Type B pancreatic cell (in vitro differentiated cells): ENCODE measurements at regions not wholly inside any gene's neighbourhood (a gene's known extent, or its start where the extent isn't known, plus 50 kb on each side); places are given as distances from the start of the nearest gene placed in this dataset.

Experiments
- DNase-seq: peaks from one replicate; pipeline ENCODE4 v3.0.0; 2021; ENCODE audit warnings: mixed read lengths; ENCODE audit not compliant: unreplicated experiment; ENCODE audit errors: extremely low spot score
- H3K27ac Mint-ChIP-seq: 2 replicates; pipeline ENCODE4 v1.8.0; 2021; ENCODE audit warnings: mild to moderate bottlenecking, mixed read lengths
- H3K27me3 Mint-ChIP-seq: 2 replicates; pipeline ENCODE4 v1.8.0; 2021; ENCODE audit warnings: mixed read lengths
- H3K36me3 Mint-ChIP-seq: 2 replicates; pipeline ENCODE4 v1.8.0; 2021; ENCODE audit warnings: mixed read lengths
- H3K4me1 Mint-ChIP-seq: one replicate; pipeline ENCODE4 v1.8.0; 2021; ENCODE audit warnings: mixed read lengths; ENCODE audit not compliant: unreplicated experiment
- H3K4me3 Mint-ChIP-seq: 2 replicates; pipeline ENCODE4 v1.8.0; 2021; ENCODE audit warnings: mild to moderate bottlenecking, mixed read lengths
- H3K9me3 Mint-ChIP-seq: 2 replicates; pipeline ENCODE4 v1.8.0; 2021; ENCODE audit warnings: mixed read lengths
- TF ChIP-seq, protein P1 (sequence below): fragments of 200-600 bp; sonication (generic); conservative IDR thresholded peaks from 2 replicates; pipeline ENCODE4 v1.5.0; 2021; ENCODE audit warnings: antibody characterized with exemption, mild to moderate bottlenecking

DNA sequence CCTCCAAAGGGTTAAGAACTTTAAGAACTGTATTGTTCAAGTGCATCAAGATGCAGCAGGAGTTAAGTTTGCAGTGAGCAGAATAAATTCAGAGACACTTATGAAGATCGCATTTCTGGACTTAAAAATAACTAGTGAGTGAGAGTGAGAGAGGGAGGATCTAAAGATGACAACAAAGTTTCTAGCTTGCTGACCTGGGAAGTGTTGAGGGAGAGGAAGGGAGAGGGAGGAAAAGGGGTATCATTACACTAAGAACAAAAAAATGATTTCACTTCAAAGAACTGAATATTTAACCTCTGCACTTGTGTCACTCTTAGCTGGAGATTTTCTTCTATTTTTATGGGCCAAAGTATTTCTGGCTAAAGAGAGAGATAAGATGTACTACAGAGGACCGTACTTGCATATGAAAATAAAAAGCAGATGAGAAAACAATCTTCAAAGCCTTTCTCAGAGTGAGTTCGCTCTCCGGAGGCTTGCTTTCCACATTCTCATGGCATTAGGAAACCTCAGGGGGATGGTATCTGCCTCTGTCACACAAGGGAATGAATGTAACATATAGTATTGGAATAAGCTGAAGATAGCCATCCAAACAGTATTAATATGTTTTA is 91.4 kb upstream of the TJP1 start:
- peaks cover 11% of the 10 kb centered on the region for H3K9me3 Mint-ChIP-seq
- H3K4me1 Mint-ChIP-seq = peaks cover 28% of the 10 kb centered on the region
- TF ChIP-seq, protein P1, sequence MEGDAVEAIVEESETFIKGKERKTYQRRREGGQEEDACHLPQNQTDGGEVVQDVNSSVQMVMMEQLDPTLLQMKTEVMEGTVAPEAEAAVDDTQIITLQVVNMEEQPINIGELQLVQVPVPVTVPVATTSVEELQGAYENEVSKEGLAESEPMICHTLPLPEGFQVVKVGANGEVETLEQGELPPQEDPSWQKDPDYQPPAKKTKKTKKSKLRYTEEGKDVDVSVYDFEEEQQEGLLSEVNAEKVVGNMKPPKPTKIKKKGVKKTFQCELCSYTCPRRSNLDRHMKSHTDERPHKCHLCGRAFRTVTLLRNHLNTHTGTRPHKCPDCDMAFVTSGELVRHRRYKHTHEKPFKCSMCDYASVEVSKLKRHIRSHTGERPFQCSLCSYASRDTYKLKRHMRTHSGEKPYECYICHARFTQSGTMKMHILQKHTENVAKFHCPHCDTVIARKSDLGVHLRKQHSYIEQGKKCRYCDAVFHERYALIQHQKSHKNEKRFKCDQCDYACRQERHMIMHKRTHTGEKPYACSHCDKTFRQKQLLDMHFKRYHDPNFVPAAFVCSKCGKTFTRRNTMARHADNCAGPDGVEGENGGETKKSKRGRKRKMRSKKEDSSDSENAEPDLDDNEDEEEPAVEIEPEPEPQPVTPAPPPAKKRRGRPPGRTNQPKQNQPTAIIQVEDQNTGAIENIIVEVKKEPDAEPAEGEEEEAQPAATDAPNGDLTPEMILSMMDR = no peak
- H3K27me3 Mint-ChIP-seq = no peaks in the 10 kb centered on the region
- peak overlapping the region; percentile 15 for H3K27ac Mint-ChIP-seq
- no peak for DNase-seq
- H3K36me3 Mint-ChIP-seq = no peaks in the 10 kb centered on the region
- peak overlapping the region; percentile 9 for H3K4me3 Mint-ChIP-seq

DNA sequence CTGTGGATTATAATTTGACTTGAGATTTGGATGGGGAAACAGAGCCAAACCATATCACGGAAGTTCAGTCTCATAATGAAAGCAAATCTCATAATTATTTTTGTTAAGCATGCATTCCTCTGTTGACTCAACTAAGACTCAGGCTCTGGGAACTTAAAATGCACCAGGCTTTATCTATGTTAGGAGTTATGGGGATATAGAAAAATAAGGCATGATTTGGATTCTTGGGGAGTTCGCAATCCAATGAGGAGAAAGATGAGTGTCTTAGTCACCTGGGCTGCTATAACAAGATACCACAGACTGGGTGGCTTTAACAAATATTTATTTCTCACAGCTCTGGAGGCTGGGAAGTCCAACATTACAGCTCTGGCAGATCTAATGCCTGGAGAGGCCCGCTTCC is 89.4 kb upstream of the TJP1 start:
- Mint-ChIP-seq H3K27me3 (no peaks in the 10 kb centered on the region), H3K4me3 (no peak overlapping the region), H3K27ac (no peak overlapping the region), H3K36me3 (no peaks in the 10 kb centered on the region), H3K4me1 (peaks cover 23% of the 10 kb centered on the region), H3K9me3 (peaks cover 11% of the 10 kb centered on the region)
- no peak for DNase-seq
- TF ChIP-seq, protein P1 = no peak

DNA sequence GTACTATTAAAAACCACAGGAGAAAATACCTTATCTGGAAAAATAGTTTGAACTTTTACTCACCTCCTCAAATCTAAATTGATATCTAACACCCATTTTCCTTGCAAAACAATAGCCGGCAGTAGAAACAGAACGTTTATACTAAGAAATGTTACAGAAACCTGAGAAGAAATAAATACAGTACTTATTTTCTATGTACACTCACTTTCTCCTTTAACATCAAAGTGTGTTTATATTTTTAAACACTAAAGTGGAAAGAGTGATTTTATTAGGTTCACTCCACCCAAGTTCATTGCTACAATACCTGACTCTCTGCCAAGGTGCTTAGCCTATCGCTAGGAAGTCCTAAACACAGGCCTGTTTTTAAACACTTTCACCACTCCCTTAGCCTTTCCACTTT is 87.8 kb upstream of the TJP1 start:
- peaks cover 23% of the 10 kb centered on the region for H3K4me1 Mint-ChIP-seq
- no peaks in the 10 kb centered on the region for H3K36me3 Mint-ChIP-seq
- H3K27me3 Mint-ChIP-seq = no peaks in the 10 kb centered on the region
- H3K4me3 Mint-ChIP-seq = no peak overlapping the region
- H3K9me3 Mint-ChIP-seq = peaks cover 11% of the 10 kb centered on the region
- no peak overlapping the region for H3K27ac Mint-ChIP-seq
- TF ChIP-seq, protein P1 = no peak
- DNase-seq = no peak

DNA sequence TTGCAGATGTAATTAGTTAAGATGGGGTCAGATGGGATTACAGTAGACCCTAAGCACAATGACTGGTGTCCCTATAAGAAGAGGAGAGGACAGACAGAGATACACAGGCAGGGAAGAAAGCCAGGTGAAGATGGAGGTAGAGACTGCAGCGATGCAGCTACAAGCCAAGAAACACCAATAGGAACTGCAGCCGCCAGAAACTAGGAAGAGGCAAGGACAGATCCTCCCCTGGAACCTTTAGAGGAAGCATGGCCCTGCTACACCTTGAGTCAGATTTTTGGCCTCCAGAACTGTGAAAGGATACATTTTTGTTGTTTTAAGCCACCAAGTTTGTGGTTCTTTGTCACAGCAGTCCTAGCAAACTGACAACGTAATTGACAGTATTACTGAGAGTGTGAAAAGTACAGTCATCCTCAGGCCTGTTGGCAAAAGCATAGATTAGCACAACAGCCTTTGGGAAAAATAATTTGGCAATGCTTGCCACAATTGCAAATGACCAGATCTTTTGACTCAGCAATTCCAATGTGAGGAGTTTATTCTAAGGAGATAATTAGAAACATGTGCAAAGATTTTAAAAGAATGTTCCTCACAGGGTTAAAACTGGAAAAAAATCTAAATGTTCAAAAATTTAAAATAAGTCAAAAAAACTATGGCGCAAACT is 82.6 kb upstream of the TJP1 start:
- H3K4me3 Mint-ChIP-seq = no peak overlapping the region
- DNase-seq = no peak
- no peak overlapping the region for H3K27ac Mint-ChIP-seq
- peaks cover 10% of the 10 kb centered on the region for H3K4me1 Mint-ChIP-seq
- no peaks in the 10 kb centered on the region for H3K9me3 Mint-ChIP-seq
- no peaks in the 10 kb centered on the region for H3K27me3 Mint-ChIP-seq
- H3K36me3 Mint-ChIP-seq = no peaks in the 10 kb centered on the region
- TF ChIP-seq, protein P1 = no peak

DNA sequence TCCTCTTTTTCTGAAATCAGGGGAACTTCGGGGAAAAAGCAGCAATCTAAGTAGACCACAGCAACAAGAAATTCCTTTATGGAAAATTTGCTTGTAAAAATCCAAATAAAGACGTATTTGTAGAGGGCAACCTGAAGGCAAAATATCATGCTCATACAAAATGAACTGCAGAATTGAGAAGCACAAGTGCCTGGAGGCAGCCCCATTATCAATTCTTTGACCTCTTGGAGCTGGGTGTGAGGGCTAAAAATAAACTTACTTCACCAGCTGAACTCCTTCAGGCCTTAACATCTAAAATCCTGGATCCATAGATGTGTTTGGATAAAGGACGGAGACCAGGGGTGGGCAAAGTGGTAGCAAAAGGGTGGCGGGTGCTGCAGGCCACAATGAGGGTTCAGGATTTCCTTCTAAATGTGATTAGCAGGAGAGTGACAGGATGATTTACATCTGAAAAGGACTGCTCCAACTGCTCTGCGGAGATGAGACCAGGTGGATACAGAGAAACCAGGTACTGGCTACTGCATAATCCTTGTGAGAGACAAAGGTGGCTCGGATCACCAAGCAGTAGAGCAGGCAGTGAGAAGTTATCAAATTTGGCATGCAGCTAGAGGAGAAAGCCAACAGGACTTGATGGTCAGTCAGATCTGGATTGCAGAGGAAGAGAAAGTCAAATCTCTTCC is 81.7 kb upstream of the TJP1 start:
- H3K36me3 Mint-ChIP-seq = no peaks in the 10 kb centered on the region
- no peaks in the 10 kb centered on the region for H3K9me3 Mint-ChIP-seq
- no peak overlapping the region for H3K4me3 Mint-ChIP-seq
- H3K27ac Mint-ChIP-seq = no peak overlapping the region
- H3K4me1 Mint-ChIP-seq = peaks cover 12% of the 10 kb centered on the region
- H3K27me3 Mint-ChIP-seq = no peaks in the 10 kb centered on the region
- no peak for DNase-seq
- TF ChIP-seq, protein P1 = no peak
